ENCODE measurements at regions not wholly inside any gene's neighbourhood (a gene's known extent, or its start where the extent isn't known, plus 50 kb on each side); places are given as distances from the start of the nearest gene placed in this dataset.

DNA sequence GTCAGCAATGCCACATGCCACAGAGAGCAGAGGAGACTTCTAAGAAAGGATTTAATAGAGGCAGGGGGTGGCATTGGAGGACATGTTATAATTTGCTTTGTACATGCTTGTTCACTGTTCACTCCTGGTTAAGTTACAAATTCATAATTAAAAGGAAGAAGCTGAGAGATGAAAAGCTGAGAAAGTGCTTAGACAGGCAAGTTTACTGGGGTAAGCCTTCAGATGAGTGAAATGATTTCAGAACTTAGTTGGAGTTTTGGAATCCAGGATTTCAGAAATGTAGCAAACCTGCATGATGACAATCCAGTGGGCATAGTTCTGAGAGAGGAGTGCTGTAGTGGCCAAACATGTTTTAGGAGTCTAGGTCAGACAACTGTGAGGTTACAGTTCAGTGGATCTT, 67.3 kb upstream of the FBXO33 start:
- TF ChIP-seq SUZ12 (IDR thresholded peaks at IDR 0.05; ENCODE audit: extremely low read depth, insufficient read depth, insufficient read length), result no peak
- no peak for TF ChIP-seq YY1 (IDR thresholded peaks at IDR 0.05; ENCODE audit: insufficient read depth, insufficient read length)
